ENCODE measurements at regions not wholly inside any gene's neighbourhood (a gene's known extent, or its start where the extent isn't known, plus 50 kb on each side); places are given as distances from the start of the nearest gene placed in this dataset.

DNA sequence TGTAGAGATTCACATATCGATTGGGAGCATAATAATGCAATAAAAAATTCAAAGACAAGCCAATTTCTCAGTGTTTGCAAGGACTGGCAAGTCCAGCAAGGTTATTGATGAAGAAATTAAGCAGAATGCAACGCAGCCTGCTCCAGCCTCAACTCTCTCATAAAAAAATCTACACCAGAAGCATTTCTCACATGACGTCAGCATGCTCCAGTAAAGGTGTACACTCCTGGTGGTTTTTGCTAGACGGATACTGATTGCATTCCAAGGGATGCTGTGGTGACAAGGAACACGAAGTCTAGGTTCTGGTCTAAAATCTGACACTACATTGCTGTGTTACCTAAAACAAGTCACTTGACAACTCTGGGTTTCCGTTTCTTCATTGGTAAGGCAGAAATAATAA, 131.9 kb upstream of the PRNP start:
- Histone ChIP-seq H3K4me3 (ENCODE audit: extremely low read depth in 1 of 4, insufficient read depth in 2 of 4, low read depth in 3 of 4, low read length in 4 of 4) (no peak overlapping the region), H3K27ac (ENCODE audit: low read depth, low read length) (no peak overlapping the region), H3K56ac (replicated peaks; ENCODE audit: insufficient read length, low read depth, low read length) (no peak overlapping the region), H2BK12ac (ENCODE audit: low read depth, low read length) (no peak overlapping the region), H3K18ac (ENCODE audit: extremely low read depth, low read length) (no peak overlapping the region), H3K36me3 (ENCODE audit: control insufficient read depth in 2 of 4, insufficient read depth in 4 of 4, low read length in 3 of 4) (no peaks in the 10 kb centered on the region), H3K79me1 (ENCODE audit: low read depth, low read length) (no peaks in the 10 kb centered on the region), H2AK5ac (ENCODE audit: low read depth, low read length) (no peak overlapping the region), H3K79me2 (ENCODE audit: control insufficient read depth in 1 of 2, insufficient read depth in 2 of 2, low read length in 2 of 2) (no peaks in the 10 kb centered on the region), H2BK5ac (ENCODE audit: low read depth, low read length) (no peak overlapping the region), H2BK15ac (ENCODE audit: low read length) (no peak overlapping the region), H3K4me1 (replicated peaks in 1 of 4; ENCODE audit: control insufficient read depth in 3 of 4, insufficient read depth in 4 of 4, low read length in 3 of 4) (no peaks in the 10 kb centered on the region), H3K9me3 (ENCODE audit: insufficient read depth in 2 of 2, low read depth in 1 of 2, low read length in 1 of 2) (no peaks in the 10 kb centered on the region), H3K23ac (ENCODE audit: insufficient read length) (no peak overlapping the region), H4K5ac (ENCODE audit: insufficient read length, low read depth, low read length) (no peak overlapping the region), H4K91ac (replicated peaks; ENCODE audit: insufficient read length, low read length) (no peak overlapping the region), H3K14ac (ENCODE audit: insufficient read length) (no peak overlapping the region), H3K27me3 (replicated peaks in 1 of 4; ENCODE audit: control insufficient read depth in 3 of 4, extremely low read depth in 1 of 4, insufficient read depth in 3 of 4, low read length in 3 of 4) (no peaks in the 10 kb centered on the region), H4K20me1 (replicated peaks in 1 of 2; ENCODE audit: control insufficient read depth in 1 of 2, insufficient read depth in 2 of 2, low read length in 2 of 2) (no peaks in the 10 kb centered on the region), H3K4ac (replicated peaks; ENCODE audit: insufficient read length, low read depth, low read length) (no peak overlapping the region), H2BK120ac (replicated peaks; ENCODE audit: low read depth, low read length) (no peak overlapping the region), H3K4me2 (ENCODE audit: insufficient read depth in 1 of 2, low read depth in 2 of 2, low read length in 2 of 2) (no peak overlapping the region), H3K9ac (replicated peaks in 1 of 4; ENCODE audit: extremely low read depth in 1 of 4, low read depth in 3 of 4, low read length in 3 of 4) (no peak overlapping the region), H3K23me2 (ENCODE audit: low read depth, low read length) (no peaks in the 10 kb centered on the region), H2BK20ac (ENCODE audit: low read length) (no peak overlapping the region), H4K8ac (ENCODE audit: extremely low read depth, insufficient read depth, low read length) (no peak overlapping the region), H2AFZ (ENCODE audit: low read length) (no peak overlapping the region)
- no peak for DNase-seq (ENCODE audit: low read depth in 1 of 2, low spot score in 2 of 2)
- TF ChIP-seq SIRT6 (IDR thresholded peaks at IDR 0.05; ENCODE audit: low read length) (no peak), MAFK (IDR thresholded peaks at IDR 0.05; ENCODE audit: low read depth, low read length) (no peak), RFX5 (IDR thresholded peaks at IDR 0.05; ENCODE audit: borderline replicate concordance, low read depth, low read length) (no peak)
- TF ChIP-seq, protein P1, sequence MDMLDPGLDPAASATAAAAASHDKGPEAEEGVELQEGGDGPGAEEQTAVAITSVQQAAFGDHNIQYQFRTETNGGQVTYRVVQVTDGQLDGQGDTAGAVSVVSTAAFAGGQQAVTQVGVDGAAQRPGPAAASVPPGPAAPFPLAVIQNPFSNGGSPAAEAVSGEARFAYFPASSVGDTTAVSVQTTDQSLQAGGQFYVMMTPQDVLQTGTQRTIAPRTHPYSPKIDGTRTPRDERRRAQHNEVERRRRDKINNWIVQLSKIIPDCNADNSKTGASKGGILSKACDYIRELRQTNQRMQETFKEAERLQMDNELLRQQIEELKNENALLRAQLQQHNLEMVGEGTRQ (IDR thresholded peaks at IDR 0.05; ENCODE audit: low read length) = no peak
- CTCF ChIA-PET (ENCODE audit: partially characterized antibody) = interaction anchor here (1.1 kb wide), 1 partner anchor 14 kb away, joined by 5 read pairs; no protein-coding TSS in a partner anchor
- FAIRE-seq = no peak
- POLR2A ChIA-PET (ENCODE audit: partially characterized antibody) = no interaction called here
- WGBS, 2 experiments (ENCODE audit: extremely low coverage in 1 of 2, insufficient coverage in 1 of 2, insufficient read length in 1 of 2, insufficient replicate concordance in 2 of 2, low coverage in 1 of 2, low lambda C conversion rate in 2 of 2, missing lambda C conversion rate in 1 of 2) = 92% methylated on average over 6 of the region's 6 CpGs; no CpG with 5 or more reads in 1 of the 2 experiments

Data from H1 (cell line).